Ramos (cell line): ENCODE measurements at regions not wholly inside any gene's neighbourhood (a gene's known extent, or its start where the extent isn't known, plus 50 kb on each side); places are given as distances from the start of the nearest gene placed in this dataset.
"Not testable (repeated sequence)": the region's sequence is repeated elsewhere in the genome, so short reads cannot be mapped to it uniquely, and the experiment has no call there.

ENCODE experiments used
- in situ Hi-C: fragments of 300-500 bp; cut with MboI; formaldehyde crosslinking; loops from one replicate; pipeline ENCODE4 v1.14.3; 2022; ENCODE audit warnings: low sequenced_read_pairs; ENCODE audit not compliant: unreplicated experiment

DNA sequence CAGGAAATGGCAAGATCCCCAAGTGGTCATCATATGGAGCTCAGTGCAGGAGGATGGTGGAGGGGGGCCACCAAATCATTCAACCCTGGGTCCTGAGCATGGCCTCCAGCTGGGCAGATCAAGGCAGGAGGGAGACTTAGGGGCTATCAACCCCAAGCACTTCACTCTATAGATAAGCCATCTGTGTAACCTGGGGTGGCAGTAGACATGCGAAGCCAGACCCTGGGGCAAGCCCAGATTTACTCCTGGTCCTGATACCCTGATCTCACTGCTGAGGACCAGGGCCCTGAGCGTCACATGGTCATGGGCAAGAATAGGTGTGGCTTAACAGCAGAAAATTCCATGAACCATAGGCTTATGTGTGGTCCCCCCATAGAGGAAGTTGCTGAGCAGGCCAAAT lies 173.0 kb upstream of the ADCY1 start:
- in situ Hi-C loops = no loop called here

DNA sequence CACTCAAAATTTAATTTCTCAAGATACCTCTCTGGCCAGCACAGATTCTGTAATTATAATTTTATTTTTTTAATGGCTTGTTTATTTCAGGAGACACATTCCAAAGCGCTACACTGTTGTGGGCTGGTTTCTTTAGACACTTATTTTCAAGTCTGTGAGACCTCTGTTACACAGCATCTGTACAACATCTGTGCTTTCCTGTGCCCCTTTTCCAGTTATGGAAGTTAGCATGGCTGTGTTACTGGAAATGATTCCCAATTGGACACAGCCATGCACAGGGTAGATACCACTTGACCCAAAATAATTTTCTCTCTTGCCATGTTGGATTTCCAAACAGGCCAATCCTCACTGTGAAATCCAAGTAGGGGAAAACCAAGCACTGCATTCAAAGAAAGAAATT lies 172.3 kb upstream of the ADCY1 start:
- in situ Hi-C loops = no loop called here

DNA sequence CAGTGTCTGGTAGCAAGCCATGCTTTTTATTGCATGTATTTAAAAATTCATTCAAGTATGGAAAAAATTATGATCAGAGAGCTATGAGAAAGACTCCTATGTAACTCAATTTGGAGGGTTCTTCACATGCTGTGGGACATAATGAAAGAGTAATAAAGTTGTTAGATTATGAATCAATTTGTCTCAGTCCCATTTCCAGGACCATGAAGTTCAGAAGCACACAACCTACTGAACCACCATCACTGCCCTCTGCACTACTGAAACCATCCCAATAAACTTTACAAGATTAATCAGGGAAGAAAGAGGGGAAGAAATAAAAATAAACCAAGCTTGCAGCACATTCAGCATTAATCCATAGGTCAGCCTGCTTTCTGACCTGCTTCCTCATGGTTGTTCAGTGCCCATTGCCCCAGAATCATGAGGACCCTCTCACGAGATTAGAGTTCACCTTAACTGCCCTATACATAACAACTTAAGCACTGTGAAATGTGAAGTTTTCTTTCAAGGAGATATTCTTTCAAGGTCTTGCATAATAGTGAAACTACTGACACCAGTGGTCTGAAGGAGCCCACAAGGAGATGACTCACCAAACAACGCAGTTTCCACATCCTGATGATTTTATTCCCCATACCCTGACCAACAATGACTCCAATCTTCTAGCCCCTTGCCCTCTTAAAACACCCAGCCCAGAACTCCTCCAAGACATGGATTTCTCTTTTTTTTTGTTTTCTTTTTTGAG lies 171.5 kb upstream of the ADCY1 start:
- in situ Hi-C loops = no loop called here

DNA sequence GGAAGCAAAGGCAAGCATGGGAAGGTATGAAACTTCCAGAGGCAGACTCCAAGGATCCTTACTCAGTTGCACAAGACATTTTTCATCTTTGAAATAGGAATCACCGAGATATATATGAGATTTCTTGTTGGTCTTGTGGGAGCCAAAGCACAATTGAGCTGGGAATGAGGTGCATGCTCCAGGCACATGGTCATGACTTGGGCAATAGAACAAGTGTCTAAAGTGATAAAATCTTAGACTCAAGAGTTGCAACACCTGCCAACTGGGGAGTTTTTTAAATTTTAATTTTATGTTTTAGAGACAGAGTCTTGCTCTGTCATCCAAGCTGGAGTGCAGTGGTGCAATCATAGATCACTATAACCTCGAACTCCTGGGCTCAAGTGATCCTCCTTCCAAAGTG lies 169.5 kb upstream of the ADCY1 start:
- in situ Hi-C loops = no loop called here

DNA sequence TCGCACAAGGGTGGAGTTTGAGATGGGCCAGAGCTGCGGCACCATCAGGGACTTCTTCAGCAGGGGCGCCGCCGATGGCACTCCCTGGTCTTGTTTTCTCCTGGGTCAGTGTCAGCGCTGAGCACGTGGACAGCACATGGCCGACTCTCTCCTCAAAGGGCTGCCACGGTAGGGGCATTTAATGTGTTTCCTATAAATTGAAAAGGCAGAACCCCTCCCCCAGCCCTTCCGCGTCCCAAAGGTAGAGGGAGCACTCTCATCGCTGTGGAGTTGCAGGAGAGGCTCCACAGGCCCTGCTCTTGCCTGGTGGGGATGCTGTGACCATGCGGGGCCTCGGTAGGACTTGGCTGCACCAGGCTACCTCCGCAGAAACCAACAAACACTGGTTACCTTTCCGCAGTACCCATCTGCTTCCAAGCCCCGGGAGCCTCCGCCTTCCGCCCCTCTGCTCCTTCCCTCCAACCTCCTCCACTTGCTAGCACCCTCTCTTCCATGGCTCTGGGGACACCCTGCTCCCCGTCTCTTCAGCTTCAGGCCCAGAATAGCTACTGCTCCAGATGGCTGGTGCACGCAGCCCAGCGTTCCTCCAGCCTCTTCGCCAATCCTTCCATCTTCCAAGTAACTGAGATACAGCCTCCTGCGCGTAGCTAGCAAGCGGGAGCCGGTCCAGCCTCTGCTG lies 166.3 kb upstream of the ADCY1 start:
- in situ Hi-C loops = no loop called here

DNA sequence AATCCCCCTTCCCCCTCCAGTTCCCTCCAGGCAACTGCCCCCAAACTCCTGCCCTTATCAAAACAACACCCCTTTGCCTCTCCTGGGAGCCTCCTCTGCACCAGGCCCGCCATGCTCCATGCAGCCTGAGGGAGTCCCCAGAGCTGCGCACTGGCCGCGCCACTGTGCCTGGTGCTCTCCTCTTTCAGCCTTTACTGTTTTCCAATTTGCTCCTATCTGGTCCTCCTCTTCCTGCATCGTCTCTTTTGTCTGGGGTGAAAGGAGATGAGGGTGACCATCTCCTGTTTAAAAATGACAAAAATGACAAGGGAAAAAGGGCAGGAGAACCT lies 165.8 kb upstream of the ADCY1 start:
- in situ Hi-C loops = no loop called here

DNA sequence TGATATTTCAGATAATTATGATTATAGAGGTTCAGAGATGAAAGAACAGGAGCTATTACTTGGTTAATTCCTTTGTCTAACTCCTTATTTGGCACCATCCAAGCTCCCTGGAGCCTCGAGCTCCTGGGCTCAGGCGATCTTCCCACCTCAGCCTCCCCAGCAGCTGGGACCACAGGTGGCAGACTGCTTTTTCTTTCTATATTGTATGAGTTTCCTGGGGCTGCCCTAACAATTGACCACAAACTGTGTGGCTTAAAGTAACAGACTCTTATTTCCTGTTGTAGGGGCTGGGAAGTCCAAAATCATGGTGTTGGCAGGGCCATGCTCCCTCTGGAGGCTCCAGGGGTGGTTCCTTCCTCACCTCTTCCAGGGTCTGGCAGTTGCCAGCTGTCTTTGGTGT lies 163.3 kb upstream of the ADCY1 start:
- in situ Hi-C loops = no loop called here

DNA sequence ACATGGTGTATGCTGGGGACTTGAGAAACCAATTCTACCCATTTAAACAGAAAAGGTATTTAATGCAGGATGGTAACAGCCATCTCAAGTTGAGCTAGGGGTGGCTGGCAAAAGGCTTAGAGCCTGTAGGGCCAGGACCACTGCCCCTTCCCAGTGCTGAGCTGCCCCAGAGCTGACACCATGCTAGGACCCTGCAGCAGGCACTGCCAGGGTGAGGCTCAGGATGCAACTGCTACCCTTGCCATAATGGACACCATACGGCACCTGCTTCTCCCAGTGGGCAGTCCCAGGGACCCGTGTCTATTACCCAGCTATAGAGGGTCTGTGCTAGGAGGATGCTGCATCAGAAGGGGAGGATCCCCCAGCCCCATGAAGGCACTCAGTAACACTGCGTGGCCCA lies 160.7 kb upstream of the ADCY1 start:
- in situ Hi-C loops = no loop called here

DNA sequence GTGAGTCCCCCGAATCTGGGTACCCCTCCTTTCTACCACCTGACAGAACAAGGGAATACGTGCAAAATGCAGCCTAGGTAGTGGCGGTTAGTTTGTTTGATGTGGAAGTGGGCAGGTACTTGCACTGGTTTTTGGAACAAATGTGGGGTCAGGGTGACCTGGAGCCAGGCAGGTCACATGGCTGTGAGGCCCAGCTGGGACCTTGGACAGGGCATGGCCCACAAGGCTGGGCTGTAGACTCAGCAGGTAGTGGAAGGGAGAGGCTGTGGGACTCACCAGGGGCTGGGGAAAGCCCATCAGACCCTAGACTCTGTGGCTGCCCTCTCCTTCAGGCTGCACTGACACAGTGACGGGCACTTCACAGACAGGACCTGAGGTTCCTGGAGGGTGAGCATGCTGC lies 159.9 kb upstream of the ADCY1 start:
- in situ Hi-C loops = no loop called here

DNA sequence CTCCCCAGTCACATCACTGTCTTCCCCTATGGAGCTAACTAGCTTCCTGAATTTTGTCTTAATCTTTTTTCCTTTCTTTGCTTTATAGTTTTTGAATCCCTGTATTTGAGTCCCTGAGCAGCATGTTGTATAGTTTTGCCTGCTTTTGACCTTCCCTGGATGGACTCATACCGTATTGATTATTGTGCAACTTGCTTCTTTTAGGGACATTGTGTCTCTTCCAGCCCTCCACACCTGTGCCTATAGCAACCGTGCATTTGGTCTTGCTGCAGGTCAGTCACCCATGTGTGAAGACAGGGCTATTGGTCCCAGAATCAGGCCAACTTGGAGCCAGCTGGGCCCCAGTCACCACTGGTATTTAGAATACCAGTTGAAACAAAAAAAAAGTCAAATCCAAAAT lies 158.9 kb upstream of the ADCY1 start:
- in situ Hi-C loops = no loop called here

DNA sequence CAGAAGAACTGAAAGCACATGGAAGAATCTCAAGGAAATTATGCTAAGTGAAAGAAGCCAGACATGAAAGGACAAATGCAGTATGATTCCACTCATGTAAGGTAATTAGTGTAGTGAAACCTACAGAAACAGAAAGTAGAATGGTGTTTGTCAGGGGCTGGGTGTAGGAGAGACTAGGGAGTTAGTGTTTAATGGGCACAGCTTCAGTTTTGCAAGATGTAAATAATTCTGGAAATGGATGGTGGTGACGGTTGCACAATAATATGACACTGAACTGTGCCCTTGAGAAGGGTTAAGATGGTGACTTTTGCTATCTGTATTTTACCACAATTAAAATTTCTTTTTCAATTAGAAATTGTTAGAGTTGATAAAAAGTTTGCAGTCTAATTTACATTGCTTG lies 157.3 kb upstream of the ADCY1 start:
- in situ Hi-C loops = no loop called here

DNA sequence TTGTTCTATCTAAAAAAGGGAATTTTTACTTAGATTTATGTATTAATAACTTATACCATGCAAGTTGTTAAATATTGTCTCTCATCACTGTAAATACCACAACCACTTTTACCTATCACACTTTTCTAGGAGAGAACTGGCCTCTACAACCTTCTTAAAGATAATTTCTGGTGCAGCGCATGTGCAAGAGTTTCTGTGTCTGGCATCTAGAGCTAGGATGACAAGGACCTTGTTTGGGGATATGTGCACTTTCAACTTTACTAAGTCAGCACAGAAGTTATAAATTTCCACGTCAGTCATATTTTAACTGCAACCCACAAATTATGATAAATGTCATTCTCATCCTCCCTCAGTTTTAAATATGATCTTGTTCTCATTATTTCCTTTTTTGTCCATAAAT lies 156.9 kb upstream of the ADCY1 start:
- in situ Hi-C loops = no loop called here

DNA sequence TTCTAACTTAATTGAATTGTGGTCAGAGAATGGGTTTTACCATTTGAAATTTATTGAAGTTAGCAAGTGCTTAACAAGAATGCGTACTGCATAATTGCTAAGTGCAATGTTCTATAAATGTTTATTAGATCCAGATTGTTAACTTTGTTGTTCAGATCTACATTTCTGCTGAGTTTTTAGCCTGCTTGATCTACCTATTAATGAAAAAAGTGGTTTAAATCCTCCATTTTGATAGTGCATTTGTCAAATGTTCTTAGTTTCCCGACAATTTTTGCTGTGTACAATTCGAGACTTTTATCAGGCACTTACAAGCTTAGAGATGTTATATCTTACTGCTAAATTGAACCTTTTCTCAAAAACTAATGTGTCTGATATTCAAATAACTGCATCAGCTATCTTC lies 156.4 kb upstream of the ADCY1 start:
- in situ Hi-C loops = no loop called here

DNA sequence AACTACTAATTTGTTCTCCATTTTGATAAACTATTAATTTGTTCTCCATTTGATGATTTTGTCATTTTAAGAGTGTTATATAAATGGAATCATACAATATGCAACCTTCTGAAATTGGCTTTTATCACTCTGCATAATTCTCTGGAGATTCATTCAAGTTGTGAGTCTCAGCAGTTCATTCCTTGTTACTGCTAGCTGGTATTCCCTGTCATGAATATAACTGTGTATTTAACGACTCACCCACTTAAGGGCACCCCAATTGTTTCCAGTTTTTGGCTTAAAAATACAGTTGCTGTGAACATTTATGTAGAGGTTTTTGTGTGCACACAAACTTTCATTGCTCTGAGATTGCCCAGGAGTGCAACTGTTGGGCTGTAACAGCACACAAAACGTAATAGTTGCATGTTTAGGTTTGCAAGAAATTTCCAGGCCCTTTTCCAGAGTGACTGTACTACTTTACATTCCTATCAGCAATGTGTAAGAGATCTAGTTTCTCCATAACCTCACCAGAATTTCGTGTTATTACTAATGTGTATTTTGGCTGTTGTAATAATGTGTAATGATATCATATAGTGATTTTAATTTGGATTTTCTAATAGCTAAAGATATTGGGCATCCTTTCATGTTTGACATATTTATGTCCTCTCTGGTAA lies 153.2 kb upstream of the ADCY1 start:
- in situ Hi-C loops = no loop called here

DNA sequence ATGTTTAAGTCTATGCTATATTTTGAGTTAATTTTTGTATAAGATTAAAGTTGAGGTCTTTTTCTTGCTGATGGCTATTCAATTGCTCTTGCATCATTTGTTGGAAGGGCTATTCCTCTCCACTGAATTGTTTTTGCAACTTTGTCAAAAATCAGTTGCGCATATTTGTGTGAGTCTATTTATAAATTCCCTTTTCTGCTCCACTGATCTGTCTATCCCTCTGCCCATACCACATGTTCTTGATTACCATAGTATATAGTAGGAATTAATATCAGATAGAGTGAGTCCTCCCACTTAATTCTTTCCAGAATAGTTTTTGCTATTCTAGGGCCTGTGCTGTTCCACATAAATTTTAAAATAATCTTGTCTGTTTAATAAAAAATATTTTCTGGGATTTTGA lies 152.4 kb upstream of the ADCY1 start:
- in situ Hi-C loops = no loop called here

DNA sequence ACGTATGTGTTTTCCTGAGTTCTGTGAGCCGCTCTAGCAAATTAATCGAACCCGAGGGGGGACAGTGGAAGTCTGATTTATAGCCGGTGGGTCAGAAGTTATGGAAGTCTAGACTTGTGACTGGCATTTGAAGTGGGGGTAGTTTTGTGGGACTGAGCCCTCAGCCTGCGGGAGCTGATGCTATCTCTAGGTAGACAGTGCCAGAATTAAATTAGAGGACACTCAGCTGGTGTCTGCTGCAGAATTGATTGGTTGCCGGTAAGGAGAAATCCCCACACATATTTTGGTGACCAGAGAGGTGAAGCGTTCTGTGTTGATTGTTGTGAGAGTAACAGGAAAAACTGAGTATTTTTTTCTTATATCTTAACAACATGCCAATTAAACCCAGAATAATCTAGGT lies 143.8 kb upstream of the ADCY1 start:
- in situ Hi-C loops = no loop called here

DNA sequence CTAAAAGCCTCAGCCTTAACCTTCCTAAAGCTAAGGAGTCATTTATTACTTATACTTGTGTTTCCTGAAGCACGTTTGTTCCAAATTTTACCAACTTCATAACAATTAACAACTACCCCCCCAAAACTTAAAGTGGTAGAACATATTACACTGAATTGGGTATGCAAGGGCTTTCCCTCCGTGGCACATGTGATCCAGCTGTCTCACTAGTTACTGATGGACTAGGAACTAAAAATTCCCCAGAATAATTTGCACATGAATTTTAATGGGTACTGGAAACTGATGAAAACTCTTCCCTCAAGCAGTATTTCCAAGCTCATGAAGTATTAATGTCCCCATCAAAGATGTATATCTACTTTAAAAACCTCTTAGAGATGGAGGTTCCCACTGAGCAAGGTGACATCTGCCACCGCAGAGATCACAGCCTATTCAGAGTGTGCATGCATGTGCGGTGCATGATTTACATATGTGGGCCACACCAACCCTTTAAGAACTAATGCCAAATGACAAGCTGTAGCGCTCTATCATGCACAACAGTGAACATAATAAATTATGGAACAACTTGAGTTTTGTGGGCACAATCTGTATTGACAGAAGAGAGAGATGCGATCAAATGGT lies 139.9 kb upstream of the ADCY1 start:
- in situ Hi-C loops = no loop called here

DNA sequence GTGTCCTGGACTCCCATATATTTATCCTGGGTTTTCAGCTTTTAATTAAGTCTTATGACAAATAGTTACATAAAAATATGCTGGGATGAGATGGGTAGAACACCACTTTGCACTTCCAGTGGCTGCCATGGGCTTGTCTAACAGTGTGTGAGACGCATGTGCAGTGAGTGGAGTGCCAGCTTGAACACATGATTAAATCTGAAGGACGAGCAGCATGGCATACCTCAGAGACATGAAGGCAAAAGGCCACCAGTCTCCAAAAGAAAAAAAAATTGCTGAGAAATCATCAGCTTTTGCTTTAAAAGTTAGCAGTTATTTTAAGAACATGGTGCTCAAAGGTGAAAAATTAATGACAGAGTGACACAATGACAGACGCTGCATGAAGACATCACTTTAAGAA lies 139.0 kb upstream of the ADCY1 start:
- in situ Hi-C loops = no loop called here

DNA sequence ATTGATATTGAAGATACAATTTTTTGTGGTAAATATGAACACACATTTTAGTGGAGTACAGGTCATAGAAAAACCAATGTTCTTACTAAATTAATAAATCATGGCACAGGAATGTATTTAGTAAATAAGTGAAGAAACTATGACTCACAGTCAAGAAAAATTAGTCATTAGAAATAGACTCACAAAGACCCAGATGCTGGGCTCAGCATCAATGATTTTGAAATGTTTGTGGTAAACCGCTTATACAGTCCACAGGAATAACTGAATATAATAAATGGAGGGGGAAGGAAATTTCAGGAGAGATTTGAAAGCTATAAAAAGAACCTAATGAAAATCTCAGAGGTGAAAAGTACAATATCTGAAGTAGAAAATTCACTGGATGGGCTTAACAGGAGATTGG lies 138.3 kb upstream of the ADCY1 start:
- in situ Hi-C loops = no loop called here

DNA sequence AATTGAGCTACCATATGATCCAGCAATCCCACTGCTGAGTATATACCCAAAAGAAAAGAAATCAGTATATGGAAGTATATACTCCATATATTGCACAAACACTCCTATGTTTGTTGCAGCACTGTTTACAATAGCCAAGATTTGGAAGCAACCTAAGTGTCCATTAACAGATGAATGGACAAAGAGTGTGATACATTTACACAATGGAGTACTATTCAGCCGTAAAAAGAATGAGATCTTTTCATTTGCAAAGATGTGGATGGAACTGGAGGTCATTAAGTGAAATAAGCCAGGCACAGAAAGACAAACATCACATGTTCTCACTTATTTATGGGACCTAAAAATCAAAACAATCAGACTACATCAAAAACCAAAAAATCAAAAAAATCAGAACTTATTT lies 133.4 kb upstream of the ADCY1 start:
- in situ Hi-C loops = not testable (repeated sequence)

DNA sequence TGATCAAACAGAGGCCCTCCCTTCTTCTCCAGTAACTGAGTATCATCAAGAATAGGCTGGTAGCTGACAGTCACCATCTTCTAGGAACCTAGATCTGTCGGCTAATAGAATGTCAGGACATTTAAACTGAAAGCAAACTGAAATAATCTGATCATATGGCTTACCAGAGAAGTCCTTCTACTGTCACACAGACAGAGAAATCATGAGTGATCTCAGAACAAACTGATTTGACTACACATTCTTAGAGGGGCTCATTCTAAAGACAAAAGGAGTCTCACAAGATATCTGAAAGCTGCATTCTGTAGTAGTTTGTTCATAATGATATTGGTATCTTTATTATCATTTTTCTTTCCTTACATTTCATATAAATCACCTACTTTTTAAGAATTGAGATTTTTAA lies 130.9 kb upstream of the ADCY1 start:
- in situ Hi-C loops = no loop called here
